B cell (primary cell): ENCODE measurements at regions not wholly inside any gene's neighbourhood (a gene's known extent, or its start where the extent isn't known, plus 50 kb on each side); places are given as distances from the start of the nearest gene placed in this dataset.

Source experiments
- ATAC-seq: fragments of 200-7000 bp; cut with Tn5 transposase; one replicate; pipeline ENCODE4 v1.10.0; 2021; ENCODE audit warnings: low read depth, mild to moderate bottlenecking, moderate number of reproducible peaks, moderate library complexity
- CTCF ChIA-PET: fragments of 350-600 bp; sonication (Branson Sonifier 250); formaldehyde crosslinking; loops from one replicate; lab custom pipeline; 2021; ENCODE audit warnings: antibody characterized with exemption, inconsistent platforms; lab: Charles Lee
- POLR2A ChIA-PET: fragments of 350-600 bp; sonication (Branson Sonifier 250); formaldehyde crosslinking; loops from one replicate; lab custom pipeline; 2021; ENCODE audit warnings: antibody characterized with exemption; lab: Charles Lee
- DNase-seq: peaks from one replicate; pipeline ENCODE4 v3.0.0; 2013
- H2AFZ ChIP-seq: 2 replicates; pipeline ENCODE4 v1.6.1; 2012; ENCODE audit warnings: mild to moderate bottlenecking, low read depth, low read length; ENCODE audit not compliant: insufficient read depth, poor library complexity, severe bottlenecking
- H3K27ac ChIP-seq, 2 donors: 1 replicate in 1 of 2; 2 replicates in 1 of 2; pipeline ENCODE4 v1.5.1; 2012 to 2013; ENCODE audit warnings: low read length in 2 of 2, mild to moderate bottlenecking in 2 of 2, moderate library complexity in 1 of 2
- H3K27me3 ChIP-seq, 4 experiments: fragments of 200-600 bp in 1 of 4; sonication (generic) in 1 of 4; replicated peaks in 1 of 4; 1 replicate in 2 of 4; 2 replicates in 2 of 4; pipeline versions ENCODE4 v1.6.1 to v1.7.0; 2013 to 2016; ENCODE audit warnings: low read length in 3 of 4, mild to moderate bottlenecking in 2 of 4, mixed read lengths in 1 of 4, moderate library complexity in 1 of 4; ENCODE audit not compliant: insufficient read depth in 4 of 4, control insufficient read depth in 3 of 4; ENCODE audit errors: control extremely low read depth in 1 of 4
- H3K36me3 ChIP-seq, 2 experiments: replicated peaks in 1 of 2; 1 replicate in 1 of 2; 2 replicates in 1 of 2; pipeline versions ENCODE4 v1.6.1 to v1.7.1; 2013; ENCODE audit warnings: low read length in 1 of 2; ENCODE audit not compliant: insufficient read depth in 2 of 2, control insufficient read depth in 1 of 2; ENCODE audit errors: control extremely low read depth in 1 of 2, extremely low read depth in 1 of 2
- H3K4me1 ChIP-seq, 2 donors: fragments of 200-600 bp in 1 of 2; sonication (generic) in 1 of 2; 1 replicate in 1 of 2; 2 replicates in 1 of 2; pipeline versions ENCODE4 v1.5.1 to v1.6.1; 2013 to 2017; ENCODE audit warnings: low read length in 2 of 2; ENCODE audit not compliant: control insufficient read depth in 2 of 2, insufficient read depth in 2 of 2
- H3K4me2 ChIP-seq: replicated peaks from 2 replicates; pipeline ENCODE3; 2012; ENCODE audit warnings: mild to moderate bottlenecking, low read depth, low read length; ENCODE audit not compliant: poor library complexity, severe bottlenecking
- H3K4me3 ChIP-seq, 5 experiments: fragments of 200-600 bp in 1 of 5; sonication (generic) in 1 of 5; 1 replicate in 3 of 5; 2 replicates in 2 of 5; pipeline versions ENCODE4 v1.5.1 to v1.7.0; 2011 to 2016; ENCODE audit warnings: low read length in 4 of 5, mild to moderate bottlenecking in 4 of 5, low read depth in 2 of 5, control low read depth in 1 of 5, moderate library complexity in 1 of 5; ENCODE audit not compliant: insufficient read depth in 1 of 5; ENCODE audit errors: control extremely low read depth in 1 of 5, extremely low read depth in 1 of 5
- H3K79me2 ChIP-seq: fragments of 200-600 bp; sonication (generic); one replicate; pipeline ENCODE4 v1.6.0; 2016; ENCODE audit warnings: low read length; ENCODE audit not compliant: control insufficient read depth, insufficient read depth
- H3K9ac ChIP-seq: fragments of 200-600 bp; sonication (generic); 2 replicates; pipeline ENCODE4 v1.6.1; 2017; ENCODE audit warnings: mild to moderate bottlenecking, low read length, moderate library complexity
- H3K9me3 ChIP-seq, 3 donors: one replicate each; pipeline versions ENCODE4 v1.6.1 to v1.7.1; 2013; ENCODE audit warnings: low read length in 2 of 3; ENCODE audit not compliant: control insufficient read depth in 2 of 3, insufficient read depth in 1 of 3; ENCODE audit errors: control extremely low read depth in 1 of 3
- H4K20me1 ChIP-seq: 2 replicates; pipeline ENCODE4 v1.6.0; 2012; ENCODE audit warnings: mild to moderate bottlenecking, low read length; ENCODE audit not compliant: insufficient read depth, control insufficient read depth, poor library complexity, severe bottlenecking
- H3K27ac Mint-ChIP-seq: one replicate; pipeline ENCODE4 v1.8.0; 2021; ENCODE audit warnings: mixed read lengths
- H3K27me3 Mint-ChIP-seq: one replicate; pipeline ENCODE4 v1.8.0; 2021; ENCODE audit warnings: mixed read lengths
- H3K4me1 Mint-ChIP-seq: one replicate; pipeline ENCODE4 v1.8.0; 2021; ENCODE audit warnings: mixed read lengths
- H3K4me3 Mint-ChIP-seq: one replicate; pipeline ENCODE4 v1.8.0; 2021; ENCODE audit warnings: mixed read lengths
- H3K9me3 Mint-ChIP-seq: one replicate; pipeline ENCODE4 v1.8.0; 2022; ENCODE audit warnings: mixed read lengths; ENCODE audit not compliant: insufficient read depth
- CTCF ChIP-seq: fragments of 200-600 bp; IDR thresholded peaks from one replicate; pipeline ENCODE4 v1.8.0; 2022; ENCODE audit warnings: antibody characterized with exemption, mild to moderate bottlenecking
- EZH2 ChIP-seq: IDR thresholded peaks from 2 replicates; pipeline ENCODE4 v1.6.1; 2012; ENCODE audit warnings: borderline replicate concordance, low read depth, mild to moderate bottlenecking, moderate library complexity, low read length; ENCODE audit not compliant: insufficient read depth, poor library complexity, severe bottlenecking
- WGBS: methylation state at CpG from one replicate; pipeline ENCODE4 v1.1.5; 2013; ENCODE audit warnings: missing lambda C conversion rate; ENCODE audit not compliant: insufficient coverage; 5-methylcytosine and 5-hydroxymethylcytosine counted together
- intact Hi-C: fragments of 100-400 bp; cut with micrococcal nuclease; formaldehyde crosslinking; loops from one replicate; pipeline ENCODE4 v1.10.0; 2022

GRCh38 chr5:30960036-30960435 is 233.4 kb upstream of the CDH6 start:
- Histone ChIP-seq H3K79me2 (no peaks in the 10 kb centered on the region), H3K27ac (no peak overlapping the region), H3K4me2 (no peak overlapping the region), H3K4me3 (no peak overlapping the region), H3K9ac (no peak overlapping the region), H4K20me1 (no peaks in the 10 kb centered on the region), H3K27me3 (no peaks in the 10 kb centered on the region), H3K36me3 (no peaks in the 10 kb centered on the region), H2AFZ (no peak overlapping the region), H3K4me1 (no peaks in the 10 kb centered on the region), H3K9me3 (peaks cover 0 to 3% (median 0%) of the 10 kb centered on the region in 3 donors)
- Mint-ChIP-seq H3K27me3 (no peaks in the 10 kb centered on the region), H3K4me1 (no peaks in the 10 kb centered on the region), H3K9me3 (peaks cover 3% of the 10 kb centered on the region), H3K4me3 (no peak overlapping the region), H3K27ac (no peak overlapping the region)
- 78% methylated on average over 1 of the region's 1 CpG for WGBS
- DNase-seq (no peak), ATAC-seq (no peak)
- intact Hi-C loops = no loop called here
- TF ChIP-seq EZH2 (no peak), CTCF (no peak)
- CTCF ChIA-PET = no interaction called here
- POLR2A ChIA-PET = no interaction called here

GRCh38 chr5:30959238-30959637 is 234.2 kb upstream of the CDH6 start:
- no peak overlapping the region for H3K4me3 Mint-ChIP-seq
- peaks cover 0 to 3% (median 1%) of the 10 kb centered on the region in 3 donors for H3K9me3 ChIP-seq
- intact Hi-C loops = no loop called here
- H3K9ac ChIP-seq = no peak overlapping the region
- no peak for TF ChIP-seq EZH2
- no peak for TF ChIP-seq CTCF
- H3K4me3 ChIP-seq = no peak overlapping the region
- ChIA-PET POLR2A (no interaction called here), CTCF (no interaction called here)
- no peaks in the 10 kb centered on the region for H4K20me1 ChIP-seq
- no peak for ATAC-seq
- H3K36me3 ChIP-seq = no peaks in the 10 kb centered on the region
- no peaks in the 10 kb centered on the region for H3K27me3 Mint-ChIP-seq
- H3K4me2 ChIP-seq = no peak overlapping the region
- H3K27ac Mint-ChIP-seq = no peak overlapping the region
- no peaks in the 10 kb centered on the region for H3K27me3 ChIP-seq
- no peaks in the 10 kb centered on the region for H3K4me1 ChIP-seq
- no peak overlapping the region for H2AFZ ChIP-seq
- H3K4me1 Mint-ChIP-seq = no peaks in the 10 kb centered on the region
- WGBS = 86% methylated on average over 3 of the region's 3 CpGs
- no peaks in the 10 kb centered on the region for H3K79me2 ChIP-seq
- no peak for DNase-seq
- peaks cover 3% of the 10 kb centered on the region for H3K9me3 Mint-ChIP-seq
- H3K27ac ChIP-seq = no peak overlapping the region
